ENCODE measurements at regions not wholly inside any gene's neighbourhood (a gene's known extent, or its start where the extent isn't known, plus 50 kb on each side); places are given as distances from the start of the nearest gene placed in this dataset.

GRCh38 chr1:57797084-57797483 is 373.2 kb upstream of the DAB1 start (continued):
- TF ChIP-seq, protein P1, sequence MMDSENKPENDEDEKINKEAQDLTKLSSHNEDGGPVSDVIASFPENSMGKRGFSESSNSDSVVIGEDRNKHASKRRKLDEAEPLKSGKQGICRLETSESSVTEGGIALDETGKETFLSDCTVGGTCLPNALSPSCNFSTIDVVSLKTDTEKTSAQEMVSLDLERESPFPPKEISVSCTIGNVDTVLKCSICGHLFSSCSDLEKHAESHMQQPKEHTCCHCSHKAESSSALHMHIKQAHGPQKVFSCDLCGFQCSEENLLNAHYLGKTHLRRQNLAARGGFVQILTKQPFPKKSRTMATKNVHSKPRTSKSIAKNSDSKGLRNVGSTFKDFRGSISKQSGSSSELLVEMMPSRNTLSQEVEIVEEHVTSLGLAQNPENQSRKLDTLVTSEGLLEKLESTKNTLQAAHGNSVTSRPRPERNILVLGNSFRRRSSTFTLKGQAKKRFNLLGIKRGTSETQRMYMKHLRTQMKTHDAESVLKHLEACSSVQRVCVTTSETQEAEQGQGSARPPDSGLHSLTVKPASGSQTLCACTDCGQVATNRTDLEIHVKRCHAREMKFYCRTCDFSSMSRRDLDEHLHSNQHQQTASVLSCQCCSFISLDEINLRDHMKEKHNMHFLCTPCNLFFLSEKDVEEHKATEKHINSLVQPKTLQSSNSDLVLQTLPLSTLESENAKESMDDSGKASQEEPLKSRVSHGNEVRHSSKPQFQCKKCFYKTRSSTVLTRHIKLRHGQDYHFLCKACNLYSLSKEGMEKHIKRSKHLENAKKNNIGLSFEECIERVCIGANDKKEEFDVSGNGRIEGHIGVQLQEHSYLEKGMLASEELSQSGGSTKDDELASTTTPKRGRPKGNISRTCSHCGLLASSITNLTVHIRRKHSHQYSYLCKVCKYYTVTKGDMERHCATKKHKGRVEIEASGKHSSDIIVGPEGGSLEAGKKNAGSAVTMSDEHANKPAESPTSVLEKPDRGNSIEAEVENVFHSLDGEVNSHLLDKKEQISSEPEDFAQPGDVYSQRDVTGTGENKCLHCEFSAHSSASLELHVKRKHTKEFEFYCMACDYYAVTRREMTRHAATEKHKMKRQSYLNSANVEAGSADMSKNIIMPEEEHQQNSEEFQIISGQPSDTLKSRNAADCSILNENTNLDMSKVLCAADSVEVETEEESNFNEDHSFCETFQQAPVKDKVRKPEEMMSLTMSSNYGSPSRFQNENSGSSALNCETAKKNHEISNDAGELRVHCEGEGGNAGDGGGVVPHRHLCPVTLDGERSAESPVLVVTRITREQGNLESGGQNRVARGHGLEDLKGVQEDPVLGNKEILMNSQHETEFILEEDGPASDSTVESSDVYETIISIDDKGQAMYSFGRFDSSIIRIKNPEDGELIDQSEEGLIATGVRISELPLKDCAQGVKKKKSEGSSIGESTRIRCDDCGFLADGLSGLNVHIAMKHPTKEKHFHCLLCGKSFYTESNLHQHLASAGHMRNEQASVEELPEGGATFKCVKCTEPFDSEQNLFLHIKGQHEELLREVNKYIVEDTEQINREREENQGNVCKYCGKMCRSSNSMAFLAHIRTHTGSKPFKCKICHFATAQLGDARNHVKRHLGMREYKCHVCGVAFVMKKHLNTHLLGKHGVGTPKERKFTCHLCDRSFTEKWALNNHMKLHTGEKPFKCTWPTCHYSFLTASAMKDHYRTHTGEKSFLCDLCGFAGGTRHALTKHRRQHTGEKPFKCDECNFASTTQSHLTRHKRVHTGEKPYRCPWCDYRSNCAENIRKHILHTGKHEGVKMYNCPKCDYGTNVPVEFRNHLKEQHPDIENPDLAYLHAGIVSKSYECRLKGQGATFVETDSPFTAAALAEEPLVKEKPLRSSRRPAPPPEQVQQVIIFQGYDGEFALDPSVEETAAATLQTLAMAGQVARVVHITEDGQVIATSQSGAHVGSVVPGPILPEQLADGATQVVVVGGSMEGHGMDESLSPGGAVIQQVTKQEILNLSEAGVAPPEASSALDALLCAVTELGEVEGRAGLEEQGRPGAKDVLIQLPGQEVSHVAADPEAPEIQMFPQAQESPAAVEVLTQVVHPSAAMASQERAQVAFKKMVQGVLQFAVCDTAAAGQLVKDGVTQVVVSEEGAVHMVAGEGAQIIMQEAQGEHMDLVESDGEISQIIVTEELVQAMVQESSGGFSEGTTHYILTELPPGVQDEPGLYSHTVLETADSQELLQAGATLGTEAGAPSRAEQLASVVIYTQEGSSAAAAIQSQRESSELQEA (IDR thresholded peaks at IDR 0.05; ENCODE audit: low read depth) = no peak
- TF ChIP-seq, protein P2, sequence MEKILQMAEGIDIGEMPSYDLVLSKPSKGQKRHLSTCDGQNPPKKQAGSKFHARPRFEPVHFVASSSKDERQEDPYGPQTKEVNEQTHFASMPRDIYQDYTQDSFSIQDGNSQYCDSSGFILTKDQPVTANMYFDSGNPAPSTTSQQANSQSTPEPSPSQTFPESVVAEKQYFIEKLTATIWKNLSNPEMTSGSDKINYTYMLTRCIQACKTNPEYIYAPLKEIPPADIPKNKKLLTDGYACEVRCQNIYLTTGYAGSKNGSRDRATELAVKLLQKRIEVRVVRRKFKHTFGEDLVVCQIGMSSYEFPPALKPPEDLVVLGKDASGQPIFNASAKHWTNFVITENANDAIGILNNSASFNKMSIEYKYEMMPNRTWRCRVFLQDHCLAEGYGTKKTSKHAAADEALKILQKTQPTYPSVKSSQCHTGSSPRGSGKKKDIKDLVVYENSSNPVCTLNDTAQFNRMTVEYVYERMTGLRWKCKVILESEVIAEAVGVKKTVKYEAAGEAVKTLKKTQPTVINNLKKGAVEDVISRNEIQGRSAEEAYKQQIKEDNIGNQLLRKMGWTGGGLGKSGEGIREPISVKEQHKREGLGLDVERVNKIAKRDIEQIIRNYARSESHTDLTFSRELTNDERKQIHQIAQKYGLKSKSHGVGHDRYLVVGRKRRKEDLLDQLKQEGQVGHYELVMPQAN (IDR thresholded peaks at IDR 0.05; ENCODE audit: borderline replicate concordance) = no peak
- TF ChIP-seq ZZZ3 (IDR thresholded peaks at IDR 0.05) (no peak), NR2C1 (IDR thresholded peaks at IDR 0.05) (no peak), NR2C1 (tag; IDR thresholded peaks at IDR 0.05) (no peak), KLF16 (IDR thresholded peaks at IDR 0.05) (no peak), CBX8 (IDR thresholded peaks at IDR 0.05; ENCODE audit: borderline replicate concordance, extremely low read depth, low read depth, low read length, poor library complexity, severe bottlenecking) (no peak)

Measured in K562 (cell line).